AG09319 (cell line): ENCODE measurements at regions not wholly inside any gene's neighbourhood (a gene's known extent, or its start where the extent isn't known, plus 50 kb on each side); places are given as distances from the start of the nearest gene placed in this dataset.

Source experiments
- DNase-seq: peaks from one replicate; pipeline ENCODE4 v3.0.0-alpha.2; 2010; ENCODE audit warnings: low read depth; ENCODE audit errors: extremely low read depth
- CTCF ChIP-seq: IDR thresholded peaks from 2 replicates; pipeline ENCODE4 v1.5.1; 2011; ENCODE audit warnings: low read depth, mild to moderate bottlenecking, inconsistent platforms, low read length, moderate library complexity

DNA sequence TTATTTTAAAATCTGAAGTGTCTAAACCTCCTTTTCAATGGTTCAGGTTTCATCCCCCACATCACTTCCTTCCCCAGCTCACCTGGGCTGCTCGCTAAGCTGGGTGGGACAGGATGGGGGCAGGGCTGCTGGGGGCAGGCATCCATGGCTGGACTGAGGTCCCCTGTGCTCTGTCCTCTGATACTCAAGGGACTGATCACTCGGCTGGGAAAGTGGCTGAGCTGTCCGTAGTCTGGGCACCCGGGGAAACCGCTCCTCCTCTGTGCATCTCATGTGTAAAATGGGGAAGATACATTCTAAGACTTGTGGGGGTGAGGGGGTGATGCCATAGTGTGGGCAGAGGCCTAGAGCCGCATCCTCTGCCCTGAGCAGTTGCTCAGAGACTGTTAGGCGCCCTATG lies 411.2 kb downstream of the MATN1 start:
- DNase-seq, result no peak
- no peak for TF ChIP-seq CTCF

GRCh38 chr1:30311749-30312148 lies 411.6 kb downstream of the MATN1 start:
- DNase-seq, result no peak
- TF ChIP-seq CTCF, result no peak

DNA sequence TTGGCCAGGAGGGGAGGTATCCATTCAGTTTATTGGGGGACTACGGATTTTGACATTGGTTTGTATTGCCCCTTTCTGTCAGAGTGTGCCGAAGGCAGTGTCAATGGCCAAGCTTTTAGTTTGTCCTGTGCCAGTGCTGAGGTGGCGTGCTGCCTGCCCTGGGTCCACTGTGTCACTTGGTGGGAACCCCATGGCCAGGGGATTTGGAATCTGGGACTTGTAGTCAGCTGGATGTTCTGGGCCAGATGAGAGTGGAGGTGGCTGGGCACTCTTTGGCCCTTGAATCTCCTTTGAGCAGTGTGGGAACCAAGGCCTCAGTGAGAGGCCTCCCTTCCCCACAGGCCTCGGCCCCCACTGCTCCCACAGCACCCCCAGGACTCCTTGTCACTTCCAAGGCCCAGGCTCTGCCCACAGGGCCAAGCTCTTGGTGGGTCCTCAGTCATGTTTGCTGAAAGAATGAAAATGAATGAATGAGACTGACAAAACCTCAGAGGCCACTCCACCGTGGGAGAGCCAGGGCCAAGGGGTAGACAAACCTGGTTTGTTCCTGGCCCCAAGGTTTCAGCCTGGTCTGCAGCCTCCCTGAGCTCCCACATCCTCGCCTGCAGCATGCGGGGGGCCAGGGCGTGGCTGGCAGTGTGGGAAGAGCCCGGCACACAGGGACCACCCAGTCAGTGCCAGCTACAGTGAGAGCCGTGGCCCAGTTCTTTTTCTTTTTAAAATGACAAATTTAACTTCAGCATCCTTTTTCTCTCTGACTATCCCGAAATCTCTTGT lies 412.2 kb downstream of the MATN1 start:
- no peak for TF ChIP-seq CTCF
- DNase-seq, result no peak

- no peak for TF ChIP-seq CTCF
- DNase-seq, result no peak
These were observed 416.2 kb downstream of the MATN1 start for GRCh38 chr1:30307182-30307581.

DNA sequence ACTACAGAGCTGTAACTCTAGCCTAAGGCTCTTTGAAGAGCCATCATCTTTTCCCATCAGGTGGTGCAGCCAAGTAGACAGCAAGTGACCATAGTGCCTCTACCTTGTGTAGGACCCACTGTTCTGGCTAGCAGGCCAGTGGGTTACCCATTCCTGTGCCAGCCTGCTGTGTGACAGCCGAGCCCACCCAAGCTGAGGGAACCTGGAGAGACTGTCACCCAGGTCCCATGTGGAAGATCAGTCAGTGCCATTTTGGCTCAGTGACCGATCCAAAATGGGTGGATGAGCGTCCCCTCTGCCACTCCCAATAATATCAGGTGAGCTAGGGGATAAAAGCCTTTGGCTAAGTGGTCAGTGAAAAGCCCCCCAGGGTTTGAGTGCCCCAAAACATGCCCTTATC lies 417.9 kb downstream of the MATN1 start:
- TF ChIP-seq CTCF, result no peak
- no peak for DNase-seq

DNA sequence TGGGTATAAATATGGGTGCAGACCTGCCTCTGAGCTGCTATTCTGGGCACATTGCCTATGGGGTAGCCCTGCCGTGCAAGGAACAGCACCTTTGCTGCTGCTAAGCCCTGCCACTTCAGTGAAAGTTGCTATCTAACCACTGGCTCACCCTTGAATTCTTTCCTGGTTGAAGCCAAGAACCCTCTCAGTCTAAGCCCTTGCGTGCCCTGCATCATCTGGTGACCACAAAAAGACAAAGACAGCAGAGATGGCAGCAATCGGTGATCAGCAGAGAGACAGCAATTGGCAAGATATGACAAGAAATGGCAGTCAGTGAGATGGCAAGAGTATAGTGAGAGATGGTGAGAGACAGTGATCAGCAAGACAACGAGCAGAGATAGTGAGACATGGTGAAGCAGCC lies 418.3 kb downstream of the MATN1 start:
- no peak for DNase-seq
- no peak for TF ChIP-seq CTCF

DNA sequence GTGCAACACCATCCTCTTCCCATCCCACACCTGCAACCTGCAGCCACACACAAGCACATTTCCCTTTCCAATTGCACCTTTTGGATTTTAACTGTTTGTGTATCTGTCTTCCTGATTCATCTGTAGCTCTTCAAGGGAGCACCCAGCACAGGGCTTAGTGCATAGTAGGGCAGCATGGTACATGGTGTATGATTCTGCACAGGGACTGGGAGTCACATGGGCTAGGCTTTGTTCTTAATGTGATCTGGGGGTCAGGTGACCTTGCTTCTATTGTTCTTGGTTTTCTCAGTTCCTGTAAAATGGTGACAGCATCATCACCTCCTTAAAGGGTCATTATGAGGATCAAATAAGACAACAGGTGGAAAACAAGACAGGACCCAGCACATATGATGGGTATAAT lies 419.3 kb downstream of the MATN1 start:
- DNase-seq, result no peak
- TF ChIP-seq CTCF, result no peak
